ENCODE measurements at regions not wholly inside any gene's neighbourhood (a gene's known extent, or its start where the extent isn't known, plus 50 kb on each side); places are given as distances from the start of the nearest gene placed in this dataset.
"Not testable (repeated sequence)": the region's sequence is repeated elsewhere in the genome, so short reads cannot be mapped to it uniquely, and the experiment has no call there.

- Histone ChIP-seq H3K9me3 (no peaks in the 10 kb centered on the region), H3K36me3 (no peaks in the 10 kb centered on the region), H3K4me1 (no peaks in the 10 kb centered on the region), H3K4me3 (ENCODE audit: low read depth, low read length) (no peak overlapping the region), H3K27me3 (no peaks in the 10 kb centered on the region)
- TF ChIP-seq CTCF (IDR thresholded peaks at IDR 0.05; ENCODE audit: low read depth, low read length), result no peak
- no peak for DNase-seq
Measured at GRCh38 chr3:139108253-139108969, 63.7 kb upstream of the PRR23C start.

GRCh38 chr3:139109271-139109670 is 64.6 kb upstream of the PRR23C start:
- no peak for TF ChIP-seq CTCF (IDR thresholded peaks at IDR 0.05; ENCODE audit: low read depth, low read length)
- no peaks in the 10 kb centered on the region for H3K4me1 ChIP-seq
- H3K27me3 ChIP-seq, result peaks cover 3% of the 10 kb centered on the region; the same call in 1 of the 2 replicates
- H3K9me3 ChIP-seq, result no peaks in the 10 kb centered on the region
- no peaks in the 10 kb centered on the region for H3K36me3 ChIP-seq
- no peak for DNase-seq
- H3K4me3 ChIP-seq (ENCODE audit: low read depth, low read length), result no peak overlapping the region

- no peaks in the 10 kb centered on the region for H3K4me1 ChIP-seq
- H3K36me3 ChIP-seq, result no peaks in the 10 kb centered on the region
- DNase-seq, result no peak
- no peaks in the 10 kb centered on the region for H3K9me3 ChIP-seq
- TF ChIP-seq CTCF (IDR thresholded peaks at IDR 0.05; ENCODE audit: low read depth, low read length), result no peak
- H3K27me3 ChIP-seq, result peaks cover 3% of the 10 kb centered on the region; the same call in 1 of the 2 replicates
- H3K4me3 ChIP-seq (ENCODE audit: low read depth, low read length), result no peak overlapping the region
Measured at GRCh38 chr3:139110072-139110830, 65.6 kb upstream of the PRR23C start.

GRCh38 chr3:139110929-139111328 is 66.2 kb upstream of the PRR23C start:
- not testable (repeated sequence) for H3K27me3 ChIP-seq; H3K4me3 ChIP-seq (ENCODE audit: low read depth, low read length); DNase-seq; H3K36me3 ChIP-seq; H3K4me1 ChIP-seq; H3K9me3 ChIP-seq

- peak; percentile 73 for DNase-seq
- Histone ChIP-seq H3K27me3 (peaks cover 3% of the 10 kb centered on the region; the same call in 1 of the 2 replicates), H3K4me1 (no peaks in the 10 kb centered on the region), H3K36me3 (no peaks in the 10 kb centered on the region), H3K9me3 (no peaks in the 10 kb centered on the region), H3K4me3 (ENCODE audit: low read depth, low read length) (no peak overlapping the region)
- peak; percentile 83 for TF ChIP-seq CTCF (IDR thresholded peaks at IDR 0.05; ENCODE audit: low read depth, low read length)
Measured at GRCh38 chr3:139111392-139112229, 66.9 kb upstream of the PRR23C start.

- no peak overlapping the region for H3K4me3 ChIP-seq (ENCODE audit: low read depth, low read length)
- H3K4me1 ChIP-seq, result no peaks in the 10 kb centered on the region
- H3K9me3 ChIP-seq, result no peaks in the 10 kb centered on the region
- no peak for TF ChIP-seq CTCF (IDR thresholded peaks at IDR 0.05; ENCODE audit: low read depth, low read length)
- peaks cover 3% of the 10 kb centered on the region; the same call in 1 of the 2 replicates for H3K27me3 ChIP-seq
- DNase-seq, result no peak
- H3K36me3 ChIP-seq, result no peaks in the 10 kb centered on the region
Measured at GRCh38 chr3:139112230-139112558, 67.5 kb upstream of the PRR23C start.
